ENCODE measurements at regions not wholly inside any gene's neighbourhood (a gene's known extent, or its start where the extent isn't known, plus 50 kb on each side); places are given as distances from the start of the nearest gene placed in this dataset.

DNA sequence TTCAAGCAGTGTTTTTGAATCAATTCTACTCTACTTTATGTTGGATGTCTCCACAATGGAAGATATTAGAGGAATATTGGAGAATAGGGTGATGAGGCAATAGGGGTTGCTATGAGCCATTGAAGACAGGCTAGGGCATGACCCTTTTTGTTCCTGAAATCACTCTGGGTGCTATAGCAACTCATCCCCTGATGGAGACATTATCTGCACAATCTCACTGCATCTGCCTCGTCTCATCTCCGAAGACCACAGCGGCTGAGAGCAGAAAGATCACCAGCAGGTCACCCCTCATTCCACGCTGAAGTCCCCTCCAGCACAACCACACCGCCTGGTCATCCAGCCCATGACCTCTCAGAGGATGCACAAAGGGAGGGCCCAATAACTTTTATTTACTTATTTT, 150.4 kb upstream of the TMEM132C start:
- DNase-seq (ENCODE audit: low spot score) = no peak
- TF ChIP-seq, protein P1, sequence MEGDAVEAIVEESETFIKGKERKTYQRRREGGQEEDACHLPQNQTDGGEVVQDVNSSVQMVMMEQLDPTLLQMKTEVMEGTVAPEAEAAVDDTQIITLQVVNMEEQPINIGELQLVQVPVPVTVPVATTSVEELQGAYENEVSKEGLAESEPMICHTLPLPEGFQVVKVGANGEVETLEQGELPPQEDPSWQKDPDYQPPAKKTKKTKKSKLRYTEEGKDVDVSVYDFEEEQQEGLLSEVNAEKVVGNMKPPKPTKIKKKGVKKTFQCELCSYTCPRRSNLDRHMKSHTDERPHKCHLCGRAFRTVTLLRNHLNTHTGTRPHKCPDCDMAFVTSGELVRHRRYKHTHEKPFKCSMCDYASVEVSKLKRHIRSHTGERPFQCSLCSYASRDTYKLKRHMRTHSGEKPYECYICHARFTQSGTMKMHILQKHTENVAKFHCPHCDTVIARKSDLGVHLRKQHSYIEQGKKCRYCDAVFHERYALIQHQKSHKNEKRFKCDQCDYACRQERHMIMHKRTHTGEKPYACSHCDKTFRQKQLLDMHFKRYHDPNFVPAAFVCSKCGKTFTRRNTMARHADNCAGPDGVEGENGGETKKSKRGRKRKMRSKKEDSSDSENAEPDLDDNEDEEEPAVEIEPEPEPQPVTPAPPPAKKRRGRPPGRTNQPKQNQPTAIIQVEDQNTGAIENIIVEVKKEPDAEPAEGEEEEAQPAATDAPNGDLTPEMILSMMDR (IDR thresholded peaks at IDR 0.05) = no peak
- Histone ChIP-seq H3K4me1 (ENCODE audit: control insufficient read depth in 1 of 2, low read depth in 2 of 2) (no peaks in the 10 kb centered on the region), H3K36me3 (no peaks in the 10 kb centered on the region), H3K27me3 (replicated peaks; ENCODE audit: insufficient read depth) (no peaks in the 10 kb centered on the region), H3K4me3 (no peak overlapping the region), H3K27ac (no peak overlapping the region), H3K9me3 (no peaks in the 10 kb centered on the region)
- no peak for ATAC-seq (ENCODE audit: insufficient number of reproducible peaks, low FRiP score, low read depth)

DNA sequence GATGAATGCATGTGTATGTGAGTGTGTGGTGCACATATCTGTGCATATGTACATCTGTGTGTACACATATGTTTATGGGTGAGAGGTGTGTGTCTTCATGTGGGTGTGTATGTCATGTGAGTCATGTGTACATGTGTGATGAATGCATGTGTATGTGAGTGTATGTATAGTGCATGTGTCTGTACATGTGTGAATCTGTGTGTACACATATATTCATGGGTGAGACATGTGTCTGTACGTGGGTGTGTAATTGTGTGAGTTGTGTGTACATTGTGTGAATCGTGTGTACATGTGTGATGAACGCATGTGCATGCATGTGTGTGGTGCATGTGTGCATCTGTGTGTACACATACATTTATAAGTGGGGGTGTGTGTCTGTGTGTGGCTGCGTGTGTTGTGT, 146.9 kb upstream of the TMEM132C start:
- Histone ChIP-seq H3K9me3 (no peaks in the 10 kb centered on the region), H3K27me3 (replicated peaks; ENCODE audit: insufficient read depth) (no peaks in the 10 kb centered on the region), H3K36me3 (no peaks in the 10 kb centered on the region), H3K4me1 (ENCODE audit: control insufficient read depth in 1 of 2, low read depth in 2 of 2) (peaks cover 0 to 5% of the 10 kb centered on the region in 2 donors), H3K4me3 (no peak overlapping the region), H3K27ac (no peak overlapping the region)
- TF ChIP-seq, protein P1 (IDR thresholded peaks at IDR 0.05) = no peak
- DNase-seq (ENCODE audit: low spot score) (no peak), ATAC-seq (ENCODE audit: insufficient number of reproducible peaks, low FRiP score, low read depth) (no peak)

DNA sequence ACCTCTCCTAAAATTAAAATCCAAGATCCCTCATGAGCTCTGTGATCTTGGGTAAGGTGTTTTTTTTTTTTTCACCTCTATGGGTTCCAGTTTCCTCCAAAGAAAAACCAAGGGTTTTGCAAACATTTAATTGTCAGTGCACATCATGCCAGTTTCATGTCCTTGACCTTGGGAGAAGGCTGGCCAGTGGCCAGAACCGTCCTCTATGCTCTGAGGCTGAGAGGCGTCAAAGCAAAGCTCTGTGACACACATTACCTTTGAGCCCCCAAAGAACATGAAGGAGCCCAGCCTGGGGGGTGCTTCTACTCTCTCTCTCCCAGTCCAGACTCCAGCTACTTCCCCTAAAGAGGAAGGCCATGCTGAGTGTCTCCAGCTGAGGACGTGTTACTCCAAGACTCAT, 145.5 kb upstream of the TMEM132C start:
- no peaks in the 10 kb centered on the region for H3K27me3 ChIP-seq (replicated peaks; ENCODE audit: insufficient read depth)
- no peaks in the 10 kb centered on the region for H3K36me3 ChIP-seq
- peaks cover 0 to 5% of the 10 kb centered on the region in 2 donors for H3K4me1 ChIP-seq (ENCODE audit: control insufficient read depth in 1 of 2, low read depth in 2 of 2)
- TF ChIP-seq, protein P1 (IDR thresholded peaks at IDR 0.05) = no peak
- H3K9me3 ChIP-seq = no peaks in the 10 kb centered on the region
- H3K27ac ChIP-seq = no peak overlapping the region
- DNase-seq (ENCODE audit: low spot score) (no peak), ATAC-seq (ENCODE audit: insufficient number of reproducible peaks, low FRiP score, low read depth) (no peak)
- no peak overlapping the region for H3K4me3 ChIP-seq

DNA sequence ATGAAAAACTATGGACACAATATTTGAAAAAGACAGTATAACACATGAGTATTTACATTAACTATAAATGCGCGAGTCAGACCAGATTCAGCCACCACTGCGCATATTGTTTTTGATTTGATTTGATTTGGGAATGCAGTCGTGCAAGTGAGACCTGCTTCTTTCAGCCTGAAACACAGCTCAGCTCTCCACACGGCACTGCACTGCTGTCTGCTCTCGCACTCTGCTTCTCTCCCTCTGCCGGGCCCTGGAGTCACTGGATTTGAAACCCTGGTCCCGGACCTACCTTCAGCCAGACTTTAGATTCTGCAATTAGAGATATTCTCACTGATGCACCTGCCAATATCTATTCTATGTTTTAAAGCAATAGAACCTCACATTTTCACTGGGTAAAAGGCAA, 143.9 kb upstream of the TMEM132C start:
- no peak for ATAC-seq (ENCODE audit: insufficient number of reproducible peaks, low FRiP score, low read depth)
- no peaks in the 10 kb centered on the region for H3K27me3 ChIP-seq (replicated peaks; ENCODE audit: insufficient read depth)

DNA sequence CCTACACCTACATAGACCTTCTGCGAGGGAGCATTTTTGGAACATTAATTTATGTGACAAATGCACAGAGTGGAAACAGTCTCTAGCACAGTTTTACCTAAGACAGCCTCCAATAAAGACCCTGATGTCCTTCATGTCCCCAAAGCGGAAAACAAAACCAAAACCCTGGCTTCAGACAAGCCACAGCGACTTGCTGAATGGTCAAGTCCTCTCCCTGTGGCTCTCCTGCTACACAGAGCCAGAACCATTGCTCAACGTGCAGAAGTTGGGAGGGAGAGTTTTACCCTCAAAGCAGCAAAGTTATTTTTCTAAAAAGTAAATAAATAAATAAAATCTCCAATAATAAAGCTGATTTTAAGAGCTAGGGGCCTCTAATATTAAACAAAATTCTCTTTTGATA, 135.0 kb upstream of the TMEM132C start:
- TF ChIP-seq, protein P1 (IDR thresholded peaks at IDR 0.05) = no peak
- H3K27me3 ChIP-seq (replicated peaks; ENCODE audit: insufficient read depth) = no peaks in the 10 kb centered on the region
- no peak overlapping the region for H3K4me3 ChIP-seq
- H3K36me3 ChIP-seq = no peaks in the 10 kb centered on the region
- H3K27ac ChIP-seq = no peak overlapping the region
- H3K9me3 ChIP-seq = no peaks in the 10 kb centered on the region
- H3K4me1 ChIP-seq (ENCODE audit: control insufficient read depth in 1 of 2, low read depth in 2 of 2) = no peaks in the 10 kb centered on the region
- ATAC-seq (ENCODE audit: insufficient number of reproducible peaks, low FRiP score, low read depth) = no peak
- no peak for DNase-seq (ENCODE audit: low spot score)

More for the DNA sequence above, 143.9 kb upstream of the TMEM132C start:
- H3K36me3 ChIP-seq = no peaks in the 10 kb centered on the region
- TF ChIP-seq, protein P1 (IDR thresholded peaks at IDR 0.05) = no peak
- DNase-seq (ENCODE audit: low spot score) = no peak
- peaks cover 0 to 5% of the 10 kb centered on the region in 2 donors for H3K4me1 ChIP-seq (ENCODE audit: control insufficient read depth in 1 of 2, low read depth in 2 of 2)
- H3K4me3 ChIP-seq = no peak overlapping the region
- H3K9me3 ChIP-seq = no peaks in the 10 kb centered on the region
- H3K27ac ChIP-seq = no peak overlapping the region
